GM23338 (cell line): ENCODE measurements at regions not wholly inside any gene's neighbourhood (a gene's known extent, or its start where the extent isn't known, plus 50 kb on each side); places are given as distances from the start of the nearest gene placed in this dataset.

Experiments used
- ATAC-seq: fragments of 200-7000 bp; cut with Tn5 transposase; 3 replicates; pipeline ENCODE4 v1.9.1; 2020
- DNase-seq: peaks from one replicate; pipeline ENCODE4 v3.0.0-alpha.2; 2015; ENCODE audit warnings: low spot score
- H2AFZ ChIP-seq: fragments of 200-600 bp; sonication (generic); 2 replicates; pipeline ENCODE4 v1.8.0; 2016; ENCODE audit warnings: antibody characterized with exemption, mild to moderate bottlenecking, moderate library complexity
- H3F3A ChIP-seq: fragments of 200-600 bp; sonication (generic); replicated peaks from 2 replicates; pipeline ENCODE4 v1.8.0; 2017; ENCODE audit warnings: antibody characterized with exemption, mixed run types, low read depth
- H3K27ac ChIP-seq: fragments of 200-600 bp; sonication (generic); 2 replicates; pipeline ENCODE4 v1.6.1; 2016; ENCODE audit warnings: low read depth
- H3K27me3 ChIP-seq: fragments of 200-600 bp; sonication (generic); 2 replicates; pipeline ENCODE4 v1.8.0; 2016; ENCODE audit warnings: mild to moderate bottlenecking, mixed run types, moderate library complexity; ENCODE audit not compliant: insufficient read depth
- H3K36me3 ChIP-seq: fragments of 200-600 bp; sonication (generic); 2 replicates; pipeline ENCODE4 v1.8.0; 2016; ENCODE audit warnings: mild to moderate bottlenecking; ENCODE audit not compliant: insufficient read depth
- H3K4me1 ChIP-seq: fragments of 200-600 bp; sonication (generic); 2 replicates; pipeline ENCODE4 v1.8.0; 2016; ENCODE audit warnings: mild to moderate bottlenecking, moderate library complexity; ENCODE audit not compliant: insufficient read depth
- H3K4me2 ChIP-seq: fragments of 200-600 bp; sonication (generic); 2 replicates; pipeline ENCODE4 v1.7.1; 2017; ENCODE audit warnings: mixed run types
- H3K4me3 ChIP-seq: fragments of 200-600 bp; sonication (generic); 2 replicates; pipeline ENCODE4 v1.6.1; 2016; ENCODE audit warnings: mixed run types
- H3K79me2 ChIP-seq: fragments of 200-600 bp; sonication (generic); replicated peaks from 2 replicates; pipeline ENCODE4 v1.8.0; 2017; ENCODE audit warnings: mild to moderate bottlenecking; ENCODE audit not compliant: insufficient read depth
- H3K9me2 ChIP-seq: fragments of 200-600 bp; sonication (generic); 2 replicates; pipeline ENCODE4 v1.8.0; 2017; ENCODE audit not compliant: insufficient read depth
- H4K20me1 ChIP-seq: fragments of 200-600 bp; sonication (generic); replicated peaks from 2 replicates; pipeline ENCODE4 v1.8.0; 2017; ENCODE audit warnings: mild to moderate bottlenecking; ENCODE audit not compliant: insufficient read depth
- H3K27ac Mint-ChIP-seq: 2 replicates; pipeline ENCODE4 v1.8.0; 2020; ENCODE audit warnings: inconsistent platforms, mild to moderate bottlenecking, moderate library complexity, mixed read lengths
- H3K27me3 Mint-ChIP-seq: 3 replicates; pipeline ENCODE4 v1.8.0; 2022; ENCODE audit warnings: low read depth, mild to moderate bottlenecking, moderate library complexity, mixed read lengths, inconsistent platforms; ENCODE audit not compliant: insufficient read depth, poor library complexity
- H3K36me3 Mint-ChIP-seq: 3 replicates; pipeline ENCODE4 v1.8.0; 2021; ENCODE audit warnings: low read depth, mild to moderate bottlenecking, inconsistent platforms, moderate library complexity, mixed read lengths
- H3K4me1 Mint-ChIP-seq: 3 replicates; pipeline ENCODE4 v1.8.0; 2020; ENCODE audit warnings: mild to moderate bottlenecking, inconsistent platforms, mixed read lengths
- H3K4me3 Mint-ChIP-seq: 3 replicates; pipeline ENCODE4 v1.8.0; 2021; ENCODE audit warnings: moderate library complexity, mild to moderate bottlenecking, inconsistent platforms, mixed read lengths
- H3K9me3 Mint-ChIP-seq: 3 replicates; pipeline ENCODE4 v1.8.0; 2020; ENCODE audit warnings: moderate library complexity, mild to moderate bottlenecking, inconsistent platforms, mixed read lengths
- EZH2phosphoT487 ChIP-seq: fragments of 200-600 bp; sonication (generic); IDR thresholded peaks from one replicate; pipeline ENCODE4 v1.8.1; 2018; ENCODE audit warnings: antibody characterized with exemption; ENCODE audit not compliant: unreplicated experiment
- POLR2AphosphoS5 ChIP-seq: IDR thresholded peaks from 2 replicates; pipeline ENCODE4 v1.6.1; 2016; ENCODE audit warnings: antibody characterized with exemption, low read depth
- STAT1 ChIP-seq: IDR thresholded peaks from one replicate; pipeline ENCODE4 v1.6.1; 2016; ENCODE audit warnings: antibody characterized with exemption; ENCODE audit not compliant: unreplicated experiment
- ZNF114 ChIP-seq: fragments of 250-450 bp; sonication (Bioruptor Pico); IDR thresholded peaks from 2 replicates; pipeline ENCODE4 v1.5.0; 2020; ENCODE audit warnings: mild to moderate bottlenecking, moderate library complexity
- ZNF331 ChIP-seq: fragments of 250-450 bp; sonication (Bioruptor Pico); IDR thresholded peaks from 2 replicates; pipeline ENCODE4 v1.5.0; 2020; ENCODE audit warnings: low read depth, mild to moderate bottlenecking, moderate library complexity
- TF ChIP-seq, protein P1 (sequence below): IDR thresholded peaks from 2 replicates; pipeline ENCODE4 v1.6.1; 2016; ENCODE audit warnings: antibody characterized with exemption
- TF ChIP-seq, protein P2 (sequence below): IDR thresholded peaks from one replicate; pipeline ENCODE4 v1.6.1; 2018; ENCODE audit warnings: antibody characterized with exemption; ENCODE audit not compliant: unreplicated experiment
- TF ChIP-seq, protein P3 (sequence below), 2 experiments: fragments of 200-600 bp in 1 of 2; sonication (generic) in 1 of 2; conservative IDR thresholded peaks; 2 replicates each; pipeline versions ENCODE4 v1.5.1 to v1.6.1; 2016 to 2017; ENCODE audit warnings: antibody characterized with exemption in 2 of 2, low read depth in 2 of 2, mild to moderate bottlenecking in 2 of 2, moderate library complexity in 1 of 2

DNA sequence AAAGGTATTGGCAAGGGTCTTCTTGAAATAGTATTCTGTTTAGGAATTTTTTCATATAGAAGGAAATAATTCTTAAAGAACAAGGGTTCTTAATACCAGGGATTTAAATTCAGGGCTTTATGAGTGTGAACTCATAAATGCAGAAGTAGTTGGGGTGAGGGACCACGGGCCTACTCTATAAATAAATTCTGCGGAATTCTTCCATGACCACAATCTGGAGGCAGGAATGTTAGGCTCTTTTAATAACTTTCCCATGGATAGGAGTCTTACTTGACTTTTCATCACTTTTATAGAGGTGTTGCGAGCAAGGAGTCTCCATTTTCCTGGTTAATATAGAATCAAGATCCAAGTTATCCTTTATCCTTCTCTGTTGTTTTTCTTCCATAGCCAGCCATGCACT, 76.7 kb upstream of the SLC4A4 start:
- Histone ChIP-seq H3K9me2 (no peaks in the 10 kb centered on the region), H2AFZ (no peak overlapping the region), H3K4me3 (no peak overlapping the region), H3K27ac (no peak overlapping the region), H3F3A (no peaks in the 10 kb centered on the region), H3K36me3 (no peaks in the 10 kb centered on the region), H3K4me2 (no peak overlapping the region), H3K4me1 (peaks cover 20% of the 10 kb centered on the region; the same call in 1 of the 2 replicates), H3K79me2 (no peaks in the 10 kb centered on the region), H3K27me3 (no peaks in the 10 kb centered on the region), H4K20me1 (no peaks in the 10 kb centered on the region)
- no peaks in the 10 kb centered on the region for H3K27me3 Mint-ChIP-seq
- ATAC-seq (no peak), DNase-seq (no peak)
- peaks cover 7% of the 10 kb centered on the region; the same call in 2 of the 3 replicates for H3K4me1 Mint-ChIP-seq
- TF ChIP-seq, protein P1, sequence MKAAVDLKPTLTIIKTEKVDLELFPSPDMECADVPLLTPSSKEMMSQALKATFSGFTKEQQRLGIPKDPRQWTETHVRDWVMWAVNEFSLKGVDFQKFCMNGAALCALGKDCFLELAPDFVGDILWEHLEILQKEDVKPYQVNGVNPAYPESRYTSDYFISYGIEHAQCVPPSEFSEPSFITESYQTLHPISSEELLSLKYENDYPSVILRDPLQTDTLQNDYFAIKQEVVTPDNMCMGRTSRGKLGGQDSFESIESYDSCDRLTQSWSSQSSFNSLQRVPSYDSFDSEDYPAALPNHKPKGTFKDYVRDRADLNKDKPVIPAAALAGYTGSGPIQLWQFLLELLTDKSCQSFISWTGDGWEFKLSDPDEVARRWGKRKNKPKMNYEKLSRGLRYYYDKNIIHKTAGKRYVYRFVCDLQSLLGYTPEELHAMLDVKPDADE: no peak
- TF ChIP-seq, protein P2, sequence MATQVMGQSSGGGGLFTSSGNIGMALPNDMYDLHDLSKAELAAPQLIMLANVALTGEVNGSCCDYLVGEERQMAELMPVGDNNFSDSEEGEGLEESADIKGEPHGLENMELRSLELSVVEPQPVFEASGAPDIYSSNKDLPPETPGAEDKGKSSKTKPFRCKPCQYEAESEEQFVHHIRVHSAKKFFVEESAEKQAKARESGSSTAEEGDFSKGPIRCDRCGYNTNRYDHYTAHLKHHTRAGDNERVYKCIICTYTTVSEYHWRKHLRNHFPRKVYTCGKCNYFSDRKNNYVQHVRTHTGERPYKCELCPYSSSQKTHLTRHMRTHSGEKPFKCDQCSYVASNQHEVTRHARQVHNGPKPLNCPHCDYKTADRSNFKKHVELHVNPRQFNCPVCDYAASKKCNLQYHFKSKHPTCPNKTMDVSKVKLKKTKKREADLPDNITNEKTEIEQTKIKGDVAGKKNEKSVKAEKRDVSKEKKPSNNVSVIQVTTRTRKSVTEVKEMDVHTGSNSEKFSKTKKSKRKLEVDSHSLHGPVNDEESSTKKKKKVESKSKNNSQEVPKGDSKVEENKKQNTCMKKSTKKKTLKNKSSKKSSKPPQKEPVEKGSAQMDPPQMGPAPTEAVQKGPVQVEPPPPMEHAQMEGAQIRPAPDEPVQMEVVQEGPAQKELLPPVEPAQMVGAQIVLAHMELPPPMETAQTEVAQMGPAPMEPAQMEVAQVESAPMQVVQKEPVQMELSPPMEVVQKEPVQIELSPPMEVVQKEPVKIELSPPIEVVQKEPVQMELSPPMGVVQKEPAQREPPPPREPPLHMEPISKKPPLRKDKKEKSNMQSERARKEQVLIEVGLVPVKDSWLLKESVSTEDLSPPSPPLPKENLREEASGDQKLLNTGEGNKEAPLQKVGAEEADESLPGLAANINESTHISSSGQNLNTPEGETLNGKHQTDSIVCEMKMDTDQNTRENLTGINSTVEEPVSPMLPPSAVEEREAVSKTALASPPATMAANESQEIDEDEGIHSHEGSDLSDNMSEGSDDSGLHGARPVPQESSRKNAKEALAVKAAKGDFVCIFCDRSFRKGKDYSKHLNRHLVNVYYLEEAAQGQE: no peak
- no peak for TF ChIP-seq STAT1
- no peak for TF ChIP-seq ZNF331
- TF ChIP-seq, protein P3, sequence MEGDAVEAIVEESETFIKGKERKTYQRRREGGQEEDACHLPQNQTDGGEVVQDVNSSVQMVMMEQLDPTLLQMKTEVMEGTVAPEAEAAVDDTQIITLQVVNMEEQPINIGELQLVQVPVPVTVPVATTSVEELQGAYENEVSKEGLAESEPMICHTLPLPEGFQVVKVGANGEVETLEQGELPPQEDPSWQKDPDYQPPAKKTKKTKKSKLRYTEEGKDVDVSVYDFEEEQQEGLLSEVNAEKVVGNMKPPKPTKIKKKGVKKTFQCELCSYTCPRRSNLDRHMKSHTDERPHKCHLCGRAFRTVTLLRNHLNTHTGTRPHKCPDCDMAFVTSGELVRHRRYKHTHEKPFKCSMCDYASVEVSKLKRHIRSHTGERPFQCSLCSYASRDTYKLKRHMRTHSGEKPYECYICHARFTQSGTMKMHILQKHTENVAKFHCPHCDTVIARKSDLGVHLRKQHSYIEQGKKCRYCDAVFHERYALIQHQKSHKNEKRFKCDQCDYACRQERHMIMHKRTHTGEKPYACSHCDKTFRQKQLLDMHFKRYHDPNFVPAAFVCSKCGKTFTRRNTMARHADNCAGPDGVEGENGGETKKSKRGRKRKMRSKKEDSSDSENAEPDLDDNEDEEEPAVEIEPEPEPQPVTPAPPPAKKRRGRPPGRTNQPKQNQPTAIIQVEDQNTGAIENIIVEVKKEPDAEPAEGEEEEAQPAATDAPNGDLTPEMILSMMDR (conservative IDR thresholded peaks at IDR 0.05; ENCODE audit: low read depth in 2 of 2): no peak
- 0 out of 2 replicates have a peak overlapping the region, but pooled peaks have one; percentile 13 for H3K27ac Mint-ChIP-seq
- H3K4me3 Mint-ChIP-seq: no peak overlapping the region
- H3K9me3 Mint-ChIP-seq: no peaks in the 10 kb centered on the region
- no peaks in the 10 kb centered on the region for H3K36me3 Mint-ChIP-seq

DNA sequence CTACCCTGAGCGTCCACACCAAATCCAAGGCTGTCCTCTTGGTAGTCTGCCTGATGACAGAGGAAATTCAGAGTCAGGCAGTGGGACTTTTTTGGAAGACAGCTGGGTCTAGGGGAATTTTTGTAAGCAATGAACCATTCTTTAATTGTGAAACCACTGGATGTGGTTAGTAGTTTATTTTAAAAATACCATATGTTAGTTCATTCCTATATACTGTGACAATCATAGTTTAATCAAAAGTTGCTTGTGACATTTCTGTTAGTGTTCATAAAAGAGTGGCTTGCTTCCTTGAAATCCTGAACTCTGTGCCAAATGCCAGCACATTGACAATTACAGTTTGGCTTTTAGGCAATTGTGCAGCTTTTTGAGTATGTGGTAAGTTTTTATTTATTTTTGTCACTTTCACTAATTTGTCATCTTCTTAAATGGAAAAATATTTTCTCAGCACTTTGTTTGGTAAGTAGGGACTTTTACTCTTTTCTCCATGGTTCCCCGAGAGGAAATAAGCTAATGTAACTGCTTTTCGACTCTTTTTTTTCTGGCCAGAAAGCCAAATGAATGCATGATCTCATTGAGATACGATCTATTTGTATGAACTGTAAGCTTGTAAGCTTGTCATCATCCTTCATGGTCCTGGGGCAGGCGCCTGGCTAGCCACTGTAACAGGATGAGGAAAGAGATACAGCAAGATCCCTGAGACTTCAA, 72.6 kb upstream of the SLC4A4 start:
- Histone ChIP-seq H4K20me1 (no peaks in the 10 kb centered on the region), H2AFZ (no peak overlapping the region), H3K9me2 (no peaks in the 10 kb centered on the region), H3K27ac (no peak overlapping the region), H3F3A (no peaks in the 10 kb centered on the region), H3K4me3 (no peak overlapping the region), H3K36me3 (no peaks in the 10 kb centered on the region), H3K79me2 (no peaks in the 10 kb centered on the region), H3K27me3 (no peaks in the 10 kb centered on the region), H3K4me1 (peaks cover 13% of the 10 kb centered on the region; the same call in 1 of the 2 replicates), H3K4me2 (no peak overlapping the region)
- ATAC-seq: no peak
- Mint-ChIP-seq H3K9me3 (no peaks in the 10 kb centered on the region), H3K4me3 (no peak overlapping the region), H3K4me1 (peaks cover 5% of the 10 kb centered on the region; the same call in 2 of the 3 replicates), H3K27ac (no peak overlapping the region), H3K36me3 (no peaks in the 10 kb centered on the region), H3K27me3 (no peaks in the 10 kb centered on the region)
- no peak for DNase-seq
- no peak for TF ChIP-seq POLR2AphosphoS5
- no peak for TF ChIP-seq ZNF331
- no peak for TF ChIP-seq ZNF114
- TF ChIP-seq EZH2phosphoT487: no peak
